ENCODE measurements at regions not wholly inside any gene's neighbourhood (a gene's known extent, or its start where the extent isn't known, plus 50 kb on each side); places are given as distances from the start of the nearest gene placed in this dataset.
A peak's percentile ranks its signal among the peaks of the same experiment; 100 is the strongest.

DNA sequence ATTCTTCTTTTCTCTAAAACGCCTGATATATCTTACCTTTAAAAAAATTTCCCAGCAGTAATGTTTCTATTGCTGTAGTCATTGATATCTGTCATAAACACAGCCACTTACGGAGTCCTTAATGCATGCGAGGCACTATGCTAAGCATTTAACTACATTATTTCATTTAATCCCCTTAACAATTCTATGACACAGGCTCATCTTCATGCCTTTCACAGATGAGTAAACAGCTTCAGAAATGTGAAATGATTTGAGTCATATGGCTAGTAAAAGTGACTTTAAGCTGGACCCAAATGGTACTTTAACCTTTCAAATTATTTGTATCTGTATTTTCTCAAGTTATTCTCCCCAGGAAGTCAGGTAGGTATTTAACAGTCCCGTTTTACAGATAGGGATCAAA lies 125.1 kb upstream of the FGGY start:
- DNase-seq (ENCODE audit: low spot score): no peak

DNA sequence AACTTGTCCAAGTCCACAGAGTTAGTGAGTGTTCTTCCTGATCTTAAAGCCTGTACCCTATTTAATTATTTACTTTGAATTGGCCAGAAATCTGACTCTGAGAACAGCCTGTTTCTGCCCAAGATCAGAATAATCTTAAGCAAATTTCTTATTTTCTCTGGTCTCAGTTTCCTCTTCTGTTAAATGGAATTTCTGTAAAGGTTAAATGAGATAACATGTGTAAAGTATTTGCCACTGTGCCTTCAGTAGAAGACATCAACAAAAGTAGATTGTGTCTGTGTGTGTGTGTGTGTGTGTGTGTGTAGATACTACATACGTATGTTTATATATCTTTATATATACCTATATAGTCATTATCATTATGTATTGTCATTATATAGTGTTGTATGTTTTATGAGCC lies 124.2 kb upstream of the FGGY start:
- DNase-seq (ENCODE audit: low spot score): no peak

DNA sequence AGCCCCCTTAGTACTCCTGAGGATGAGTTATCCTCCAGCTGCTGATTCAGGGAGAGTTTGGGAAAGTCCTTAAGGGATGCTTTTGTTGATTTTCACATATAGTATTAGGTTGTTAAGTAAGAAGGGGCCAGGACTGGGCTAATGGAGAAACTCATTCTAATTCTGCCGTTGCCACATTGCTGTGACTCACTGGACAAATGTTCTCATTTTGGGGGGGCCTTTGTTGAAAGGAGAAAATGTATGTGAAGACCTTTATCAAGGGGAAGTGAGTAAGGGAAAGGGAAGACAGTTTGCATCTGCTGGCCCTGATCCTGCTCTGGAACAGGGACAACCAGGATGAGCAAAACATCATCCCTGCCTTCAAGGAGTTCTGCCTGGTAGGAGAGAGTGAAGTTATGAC lies 123.2 kb upstream of the FGGY start:
- no peak for DNase-seq (ENCODE audit: low spot score)

GRCh38 chr1:59176471-59176870 lies 120.4 kb upstream of the FGGY start:
- no peak for DNase-seq (ENCODE audit: low spot score)

DNA sequence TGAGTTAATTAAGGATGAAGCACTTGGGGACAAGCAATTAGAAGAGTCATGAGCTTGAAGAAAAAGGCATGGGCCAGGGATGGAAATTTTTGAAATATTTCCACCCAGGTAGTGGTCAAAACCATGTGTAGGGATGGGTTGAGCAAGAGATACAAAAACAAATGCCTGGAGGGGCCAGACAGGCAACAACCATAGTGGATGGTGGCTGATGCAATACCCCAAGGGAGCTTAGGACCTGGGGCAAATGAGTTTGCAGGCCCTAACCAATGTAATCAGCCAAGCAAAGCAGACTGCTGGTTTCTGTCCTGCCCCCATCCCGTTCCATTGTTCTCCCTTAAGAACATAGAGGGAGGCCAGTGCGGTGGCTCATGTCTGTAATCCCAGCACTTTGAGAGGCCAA lies 119.1 kb upstream of the FGGY start:
- DNase-seq (ENCODE audit: low spot score): no peak

DNA sequence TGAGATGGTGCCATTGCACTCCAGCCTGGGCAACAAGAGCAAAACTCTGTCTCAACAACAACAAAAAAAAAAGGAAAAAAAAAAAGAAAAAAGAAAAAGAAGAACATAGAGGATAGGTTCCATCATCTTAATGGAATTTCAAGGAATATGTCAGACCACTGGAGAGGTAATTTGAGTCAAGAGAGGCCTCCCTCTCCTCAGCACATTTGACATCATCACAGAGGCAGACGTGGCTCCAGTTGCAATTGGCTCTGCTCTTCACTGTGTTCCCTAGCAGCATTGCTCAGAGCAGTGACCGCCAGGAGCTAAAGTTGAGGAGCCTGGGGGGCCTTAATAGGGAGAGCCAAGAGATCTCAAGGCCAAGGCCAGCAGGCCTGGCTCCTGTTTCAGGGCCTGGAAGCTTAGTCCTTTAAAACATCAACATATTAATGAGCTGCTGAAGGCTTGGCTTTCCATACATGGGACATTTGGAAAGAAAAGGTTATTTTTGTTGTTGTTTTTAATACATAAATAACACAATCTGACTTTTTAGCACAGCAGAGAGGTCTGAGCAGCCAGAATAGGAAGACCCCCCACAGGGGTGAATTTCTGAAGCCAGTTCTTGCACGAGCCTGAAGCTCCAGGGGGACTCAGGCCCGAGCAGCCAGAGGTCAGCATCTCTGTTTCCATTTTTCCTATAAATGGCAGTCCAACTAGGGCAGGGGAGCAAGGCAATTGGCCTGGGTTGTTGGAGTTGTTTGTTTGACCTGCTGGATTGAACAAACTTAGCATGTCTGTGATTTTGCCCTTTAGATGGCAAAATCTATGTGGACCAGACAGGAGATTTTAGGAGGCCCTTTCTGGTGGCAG lies 118.3 kb upstream of the FGGY start:
- DNase-seq (ENCODE audit: low spot score): no peak

GRCh38 chr1:59179673-59180072 lies 117.2 kb upstream of the FGGY start:
- no peak for DNase-seq (ENCODE audit: low spot score)

DNA sequence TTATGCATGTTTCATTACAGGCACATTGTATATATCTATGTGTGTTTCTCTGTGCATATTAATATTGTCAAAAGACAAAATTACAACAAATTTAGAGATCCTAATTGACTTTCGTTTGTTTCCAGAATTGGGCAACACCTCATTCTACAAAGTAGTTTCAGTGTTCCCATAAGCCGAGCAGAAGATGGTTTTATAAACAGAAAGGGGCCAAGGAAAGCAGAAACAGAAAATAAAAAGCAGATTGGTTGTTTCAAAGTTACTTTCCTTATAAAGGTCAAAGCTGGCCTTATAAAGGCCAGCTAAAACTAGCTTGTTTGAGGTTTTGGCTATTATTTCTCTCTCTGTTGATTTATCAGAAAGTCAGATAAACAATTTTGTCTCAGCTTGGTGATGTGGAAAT lies 116.2 kb upstream of the FGGY start:
- no peak for DNase-seq (ENCODE audit: low spot score)

GRCh38 chr1:59183749-59184317 lies 113.1 kb upstream of the FGGY start:
- DNase-seq (ENCODE audit: low spot score): no peak

DNA sequence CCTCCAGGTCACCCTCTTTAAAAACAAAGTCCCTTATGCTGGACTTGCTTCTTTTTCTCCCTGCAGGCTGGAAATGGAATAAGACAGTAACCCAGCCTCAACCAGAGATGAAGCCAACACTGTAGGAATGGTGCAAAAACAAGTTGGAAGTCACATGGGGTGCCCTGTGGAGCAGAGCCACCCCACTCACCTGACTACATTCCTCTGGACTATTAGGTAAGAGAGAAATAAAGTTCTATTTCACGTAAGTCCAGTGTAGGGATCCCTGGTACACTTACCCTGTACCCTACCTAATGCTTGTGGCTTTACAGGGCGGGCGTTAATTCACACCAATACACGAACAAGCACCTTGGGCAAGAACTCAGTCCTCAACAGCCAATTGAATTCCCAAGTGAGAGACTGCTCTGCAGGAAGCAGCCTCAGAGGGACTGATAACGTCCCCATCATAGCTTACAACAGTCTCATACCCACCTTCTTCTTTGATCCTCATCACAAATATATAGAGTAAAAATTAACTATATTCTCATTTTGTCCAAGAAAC lies 112.5 kb upstream of the FGGY start:
- DNase-seq (ENCODE audit: low spot score): no peak

- DNase-seq (ENCODE audit: low spot score): no peak
Observed at GRCh38 chr1:59185163-59185860, 111.6 kb upstream of the FGGY start.

DNA sequence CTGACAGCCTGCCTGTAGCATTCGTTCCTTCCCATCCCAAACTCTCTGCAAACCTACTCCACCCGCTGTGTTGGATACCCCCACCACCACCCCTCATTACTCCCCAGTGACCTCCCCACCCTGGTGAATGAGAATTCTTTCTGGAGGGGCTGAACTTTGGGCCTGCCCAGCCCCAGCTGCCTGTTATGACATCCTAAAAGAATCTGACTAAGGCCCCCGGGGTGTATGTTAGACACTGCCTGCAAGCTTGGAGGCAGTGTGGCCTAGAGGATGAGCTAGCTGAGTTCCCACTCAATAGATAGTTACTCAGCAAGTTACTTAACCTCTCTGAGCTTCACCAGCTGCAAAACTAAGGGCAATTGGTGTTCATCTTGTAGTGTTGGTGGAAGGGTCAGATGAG lies 110.2 kb upstream of the FGGY start:
- DNase-seq (ENCODE audit: low spot score): peak; percentile 18

DNA sequence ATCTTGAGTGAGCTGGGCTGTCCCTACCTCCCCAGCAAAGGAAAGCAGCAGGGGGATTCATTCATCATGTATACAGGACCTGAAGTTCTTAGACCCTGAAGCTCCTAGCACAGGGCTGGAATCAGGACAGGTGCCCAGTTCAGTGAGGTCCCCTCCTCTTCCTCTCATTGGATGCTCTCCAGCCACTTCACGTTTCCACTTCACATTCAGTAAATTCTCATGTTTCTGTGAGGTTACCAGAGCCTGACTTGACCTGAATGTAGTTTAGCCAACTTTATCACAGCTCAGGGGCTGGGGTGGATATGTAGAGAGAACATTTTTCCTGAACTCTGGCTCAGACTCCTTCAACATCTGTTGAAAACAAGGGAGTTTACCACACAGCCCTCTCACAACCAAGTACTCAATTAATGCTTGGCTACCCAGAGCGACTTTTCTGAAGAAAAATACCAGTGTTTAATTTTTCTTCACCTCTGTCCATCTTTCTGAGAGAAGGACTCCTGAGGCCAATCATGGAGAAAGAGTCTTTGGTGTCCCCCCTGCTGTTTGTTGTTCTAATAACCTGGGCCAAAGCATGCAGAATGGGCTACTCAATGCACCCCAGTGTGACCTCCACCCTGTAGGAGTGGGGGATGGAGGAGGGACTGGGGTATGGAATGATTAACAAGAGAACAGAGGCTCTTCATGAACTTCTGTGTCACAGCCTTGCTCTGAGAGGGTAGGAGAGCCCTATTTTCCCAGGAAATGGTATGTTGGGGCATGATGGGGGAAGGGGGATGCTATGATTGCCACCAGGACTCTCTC lies 108.3 kb upstream of the FGGY start:
- peak; percentile 35 for DNase-seq (ENCODE audit: low spot score)

DNA sequence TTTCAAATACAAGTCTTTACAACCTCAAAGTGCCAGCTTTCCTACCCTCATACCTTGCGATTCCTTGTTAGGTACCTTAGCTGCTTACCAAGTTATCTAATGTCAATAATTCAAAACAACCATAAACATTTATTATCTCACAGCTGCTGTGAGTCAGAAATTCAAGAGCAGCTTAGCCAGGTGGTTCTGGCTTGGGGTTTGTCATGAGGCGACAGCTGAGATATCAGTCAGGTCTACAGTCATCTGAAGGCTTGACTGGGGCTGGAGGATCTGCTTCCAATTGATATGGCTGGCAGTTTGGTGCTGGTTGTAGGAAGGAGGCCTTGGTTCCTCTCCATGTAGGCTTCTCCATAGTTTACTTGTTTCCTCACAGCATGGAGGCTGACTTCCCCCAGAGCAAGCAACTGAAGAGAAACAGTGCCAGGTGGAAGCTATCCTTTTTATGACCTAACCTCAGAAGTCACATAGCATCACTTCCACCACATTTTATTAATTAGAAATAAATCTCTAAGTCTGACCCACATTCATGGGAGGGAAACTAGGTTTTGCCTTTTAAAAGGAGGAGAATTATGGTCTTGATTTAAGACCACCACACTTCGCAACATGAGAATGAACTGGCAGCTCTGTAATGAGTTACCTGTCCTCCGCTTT lies 103.3 kb upstream of the FGGY start:
- DNase-seq (ENCODE audit: low spot score): no peak

- no peak for DNase-seq (ENCODE audit: low spot score)
Observed at GRCh38 chr1:59194621-59195020, 102.3 kb upstream of the FGGY start.

DNA sequence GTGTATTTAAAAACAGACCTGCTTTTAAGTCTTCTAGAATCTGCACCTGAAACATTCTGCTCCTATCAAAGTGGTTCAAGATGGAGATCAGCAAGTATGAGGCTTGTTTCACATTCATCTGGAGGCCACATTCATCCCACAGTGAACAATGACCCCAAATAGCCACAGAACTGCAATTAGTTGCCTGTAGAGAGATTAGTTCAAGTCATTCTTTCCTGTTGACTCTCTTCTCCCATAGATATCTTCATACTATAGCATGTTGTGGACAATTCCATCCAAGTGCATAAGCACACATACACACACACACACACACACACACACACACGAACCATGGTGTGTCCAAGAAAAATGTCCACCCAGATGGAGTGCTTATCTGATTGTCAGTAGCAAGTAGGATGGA lies 101.7 kb upstream of the FGGY start:
- no peak for DNase-seq (ENCODE audit: low spot score)

- no peak for DNase-seq (ENCODE audit: low spot score)
Observed at GRCh38 chr1:59198564-59198963, 98.3 kb upstream of the FGGY start.

DNA sequence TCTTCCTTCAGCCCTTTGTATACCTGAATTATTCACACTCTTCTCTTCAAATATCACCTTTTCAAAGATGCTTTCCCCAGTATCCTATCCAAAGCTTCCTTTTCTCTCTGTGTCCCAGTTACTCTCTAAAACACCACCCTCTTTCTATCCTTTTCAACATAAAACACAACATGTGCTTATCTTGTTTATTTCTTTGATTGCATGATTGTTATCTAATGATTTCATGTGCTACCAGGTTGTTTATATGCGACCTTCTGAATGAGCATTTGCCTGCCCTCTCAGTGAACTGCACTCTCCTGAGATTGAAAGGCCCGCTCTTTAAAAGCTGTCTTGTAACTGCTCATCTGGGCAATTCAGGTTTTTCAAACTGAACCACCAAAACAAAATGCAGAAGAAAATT lies 97.7 kb upstream of the FGGY start:
- DNase-seq (ENCODE audit: low spot score): no peak

- DNase-seq (ENCODE audit: low spot score): no peak
Observed at GRCh38 chr1:59199719-59200376, 97.0 kb upstream of the FGGY start.

GRCh38 chr1:59201341-59201740 lies 95.6 kb upstream of the FGGY start:
- no peak for DNase-seq (ENCODE audit: low spot score)

GRCh38 chr1:59202455-59202854 lies 94.4 kb upstream of the FGGY start:
- no peak for DNase-seq (ENCODE audit: low spot score)

All from umbilical cord (tissue), 1 donor.